Mesenchymal stem cell (in vitro differentiated cells and primary cell): ENCODE measurements at regions not wholly inside any gene's neighbourhood (a gene's known extent, or its start where the extent isn't known, plus 50 kb on each side); places are given as distances from the start of the nearest gene placed in this dataset.
"Not testable (repeated sequence)": the region's sequence is repeated elsewhere in the genome, so short reads cannot be mapped to it uniquely, and the experiment has no call there.

Experiments
- DNase-seq: peaks from one replicate; pipeline ENCODE4 v3.0.0-alpha.2; 2013
- H2AFZ ChIP-seq: one replicate; pipeline ENCODE4 v1.6.1; 2013; ENCODE audit warnings: low read depth, mild to moderate bottlenecking, control low read depth, inconsistent platforms, low read length, moderate library complexity
- H2AK5ac ChIP-seq: 2 replicates; pipeline ENCODE4 v1.6.1; 2013; ENCODE audit warnings: low read length, moderate library complexity, mild to moderate bottlenecking, inconsistent platforms; ENCODE audit not compliant: severe bottlenecking
- H2BK120ac ChIP-seq: one replicate; pipeline ENCODE4 v1.6.1; 2013; ENCODE audit warnings: low read depth, mild to moderate bottlenecking, inconsistent platforms, low read length, moderate library complexity
- H2BK12ac ChIP-seq, 2 experiments: one replicate each; pipeline ENCODE4 v1.6.1; 2013; ENCODE audit warnings: inconsistent platforms in 2 of 2, low read length in 2 of 2, mild to moderate bottlenecking in 2 of 2, moderate library complexity in 2 of 2, control low read depth in 1 of 2
- H2BK15ac ChIP-seq: one replicate; pipeline ENCODE4 v1.6.1; 2013; ENCODE audit warnings: mild to moderate bottlenecking, low read depth, inconsistent platforms; ENCODE audit not compliant: poor library complexity, severe bottlenecking
- H2BK5ac ChIP-seq: 2 replicates; pipeline ENCODE4 v1.6.1; 2013; ENCODE audit warnings: low read depth, mild to moderate bottlenecking, low read length, control low read depth, inconsistent platforms; ENCODE audit not compliant: poor library complexity, severe bottlenecking
- H3K14ac ChIP-seq, 2 experiments: one replicate each; pipeline ENCODE4 v1.6.1; 2013; ENCODE audit warnings: inconsistent platforms in 2 of 2, low read length in 2 of 2, control low read depth in 1 of 2, mild to moderate bottlenecking in 1 of 2, moderate library complexity in 1 of 2
- H3K18ac ChIP-seq, 2 experiments: one replicate each; pipeline ENCODE4 v1.6.1; 2013; ENCODE audit warnings: inconsistent platforms in 2 of 2, low read length in 2 of 2, control low read depth in 1 of 2, low read depth in 1 of 2, mild to moderate bottlenecking in 1 of 2
- H3K23ac ChIP-seq, 2 experiments: one replicate each; pipeline ENCODE4 v1.6.1; 2013; ENCODE audit warnings: inconsistent platforms in 2 of 2, low read length in 2 of 2, mild to moderate bottlenecking in 2 of 2, moderate library complexity in 2 of 2, control low read depth in 1 of 2
- H3K27ac ChIP-seq: 2 replicates; pipeline ENCODE4 v1.5.1; 2013; ENCODE audit warnings: mild to moderate bottlenecking, moderate library complexity, low read length, control low read depth, inconsistent platforms; ENCODE audit not compliant: poor library complexity, severe bottlenecking
- H3K27me3 ChIP-seq, 2 experiments: 2 replicates each; pipeline versions ENCODE4 v1.6.1 to v1.7.0; 2013; ENCODE audit warnings: low read length in 2 of 2, mild to moderate bottlenecking in 2 of 2, moderate library complexity in 2 of 2, control low read depth in 1 of 2, inconsistent platforms in 1 of 2; ENCODE audit not compliant: control insufficient read depth in 1 of 2, insufficient read depth in 1 of 2
- H3K36me3 ChIP-seq, 2 experiments: 2 replicates each; pipeline versions ENCODE4 v1.6.1 to v1.7.0; 2013; ENCODE audit warnings: low read length in 2 of 2, control low read depth in 1 of 2, inconsistent platforms in 1 of 2, low read depth in 1 of 2, mild to moderate bottlenecking in 1 of 2; ENCODE audit not compliant: insufficient read depth in 2 of 2, control insufficient read depth in 1 of 2
- H3K4ac ChIP-seq, 2 experiments: one replicate each; pipeline ENCODE4 v1.6.1; 2013; ENCODE audit warnings: inconsistent platforms in 2 of 2, low read length in 2 of 2, mild to moderate bottlenecking in 2 of 2, moderate library complexity in 2 of 2, control low read depth in 1 of 2, low read depth in 1 of 2
- H3K4me1 ChIP-seq: 2 replicates; pipeline ENCODE4 v1.6.1; 2013; ENCODE audit warnings: low read depth, low read length, control low read depth; ENCODE audit not compliant: control insufficient read depth, insufficient read depth
- H3K4me2 ChIP-seq: 2 replicates; pipeline ENCODE4 v1.6.1; 2013; ENCODE audit warnings: low read length, mild to moderate bottlenecking, inconsistent platforms; ENCODE audit not compliant: poor library complexity, severe bottlenecking
- H3K4me3 ChIP-seq, 2 experiments: 2 replicates each; pipeline versions ENCODE4 v1.5.1 to v1.7.0; 2013; ENCODE audit warnings: low read length in 2 of 2, mild to moderate bottlenecking in 2 of 2, control low read depth in 1 of 2, low read depth in 1 of 2; ENCODE audit not compliant: insufficient read depth in 1 of 2
- H3K79me1 ChIP-seq: replicated peaks from 2 replicates; pipeline ENCODE4 v1.6.1; 2013; ENCODE audit warnings: mild to moderate bottlenecking, control low read depth, low read length, inconsistent platforms; ENCODE audit not compliant: poor library complexity, severe bottlenecking
- H3K9ac ChIP-seq: 2 replicates; pipeline ENCODE4 v1.7.0; 2013; ENCODE audit warnings: mild to moderate bottlenecking, low read length, moderate library complexity
- H3K9me3 ChIP-seq: 2 replicates; pipeline ENCODE4 v1.7.0; 2013; ENCODE audit warnings: mild to moderate bottlenecking, low read length; ENCODE audit not compliant: control insufficient read depth
- H4K8ac ChIP-seq: one replicate; pipeline ENCODE4 v1.6.1; 2013; ENCODE audit warnings: inconsistent platforms, mild to moderate bottlenecking, low read length, moderate library complexity
- H4K91ac ChIP-seq: one replicate; pipeline ENCODE4 v1.6.1; 2013; ENCODE audit warnings: mild to moderate bottlenecking, low read length, inconsistent platforms
- WGBS: methylation state at CpG from one replicate; pipeline ENCODE4 v1.1.7; 2013; ENCODE audit warnings: mixed read lengths; 5-methylcytosine and 5-hydroxymethylcytosine counted together

DNA sequence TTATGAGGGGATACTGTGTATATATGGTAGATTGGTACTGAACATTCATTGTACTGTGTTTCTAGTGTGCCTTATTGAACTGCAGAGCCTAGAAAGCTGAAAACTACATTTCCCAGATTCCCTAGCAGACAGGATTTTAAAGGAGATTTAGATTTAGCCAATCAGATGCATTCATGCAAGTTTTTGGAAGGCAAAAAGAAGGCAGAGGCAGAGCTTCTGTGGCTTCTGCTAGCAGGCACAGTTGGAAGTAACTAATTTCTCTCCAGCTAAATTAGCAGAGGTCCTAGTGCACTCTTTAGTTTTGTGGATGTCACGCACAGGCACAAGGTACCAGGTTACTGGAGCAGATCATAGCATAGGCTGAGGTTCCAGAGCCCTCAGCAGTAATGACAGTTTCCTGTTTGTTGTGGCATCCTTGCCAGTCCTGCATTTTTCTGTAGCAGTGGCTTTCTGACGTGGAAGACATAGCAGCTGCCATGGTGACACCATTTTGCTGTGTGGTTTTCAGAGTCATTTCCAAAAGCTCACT is 83.7 kb upstream of the CCDC71L start:
- no peak overlapping the region for H2BK5ac ChIP-seq
- H3K4me2 ChIP-seq: no peak overlapping the region
- no peak overlapping the region for H2AK5ac ChIP-seq
- no peak for DNase-seq
- no peak overlapping the region for H3K4me3 ChIP-seq
- H2BK120ac ChIP-seq: no peak overlapping the region
- no peak overlapping the region for H3K14ac ChIP-seq
- no peak overlapping the region for H2BK15ac ChIP-seq
- 88% methylated on average over 2 of the region's 2 CpGs for WGBS
- H3K18ac ChIP-seq: no peak overlapping the region
- no peaks in the 10 kb centered on the region for H3K36me3 ChIP-seq
- H2AFZ ChIP-seq: no peak overlapping the region
- no peaks in the 10 kb centered on the region for H3K27me3 ChIP-seq
- H3K4ac ChIP-seq: no peak overlapping the region
- no peaks in the 10 kb centered on the region for H3K9me3 ChIP-seq
- no peak overlapping the region for H4K91ac ChIP-seq
- H2BK12ac ChIP-seq: peak overlapping the region in 1 of 2 experiments; percentile 40
- H3K23ac ChIP-seq: no peak overlapping the region
- H4K8ac ChIP-seq: no peak overlapping the region
- H3K4me1 ChIP-seq: no peaks in the 10 kb centered on the region
- H3K9ac ChIP-seq: no peak overlapping the region
- no peaks in the 10 kb centered on the region for H3K79me1 ChIP-seq
- no peak overlapping the region for H3K27ac ChIP-seq

GRCh38 chr7:106747301-106747700 is 86.3 kb upstream of the CCDC71L start:
- not testable (repeated sequence) for H3K4ac ChIP-seq, H2BK120ac ChIP-seq, H3K4me1 ChIP-seq, H4K91ac ChIP-seq, H3K14ac ChIP-seq, H2AK5ac ChIP-seq, H2BK5ac ChIP-seq, H2BK15ac ChIP-seq, H2AFZ ChIP-seq, H3K79me1 ChIP-seq, H3K9me3 ChIP-seq, H3K23ac ChIP-seq, DNase-seq, H3K18ac ChIP-seq, H3K36me3 ChIP-seq, H2BK12ac ChIP-seq, H4K8ac ChIP-seq, H3K4me3 ChIP-seq, H3K27ac ChIP-seq, H3K27me3 ChIP-seq, H3K4me2 ChIP-seq
- H3K9ac ChIP-seq: peak overlapping the region; percentile 44
- 98% methylated on average over 2 of the region's 2 CpGs for WGBS

DNA sequence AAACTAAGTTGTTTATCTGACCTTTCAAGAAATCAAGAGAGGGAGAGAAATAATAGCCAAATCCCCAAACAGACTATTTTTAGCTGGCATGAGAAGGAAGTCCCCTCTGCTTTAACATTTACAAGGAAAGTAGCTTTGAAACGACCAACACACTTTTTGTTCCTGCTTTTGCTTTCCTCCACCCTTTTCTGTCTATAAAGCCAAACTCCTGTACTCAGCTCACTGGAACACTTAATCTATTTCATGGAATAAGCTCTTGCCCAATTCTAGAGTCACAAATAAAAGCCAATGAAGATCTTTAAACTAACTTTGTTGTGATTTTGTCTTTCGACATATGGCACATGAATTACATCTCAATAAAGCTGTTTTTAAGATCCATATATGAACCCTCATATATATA is 86.8 kb upstream of the CCDC71L start:
- H3K4ac ChIP-seq: no peak overlapping the region
- no peak overlapping the region for H2AFZ ChIP-seq
- H2BK120ac ChIP-seq: no peak overlapping the region
- H3K79me1 ChIP-seq: no peaks in the 10 kb centered on the region
- no peaks in the 10 kb centered on the region for H3K27me3 ChIP-seq
- H4K91ac ChIP-seq: no peak overlapping the region
- no peak overlapping the region for H3K27ac ChIP-seq
- no peak overlapping the region for H3K23ac ChIP-seq
- H4K8ac ChIP-seq: no peak overlapping the region
- no peaks in the 10 kb centered on the region for H3K36me3 ChIP-seq
- no peak overlapping the region for H2AK5ac ChIP-seq
- H3K14ac ChIP-seq: no peak overlapping the region
- no peaks in the 10 kb centered on the region for H3K4me1 ChIP-seq
- H3K9ac ChIP-seq: peak overlapping the region; percentile 44
- no peak overlapping the region for H3K4me2 ChIP-seq
- DNase-seq: no peak
- 33% methylated on average over 1 of the region's 2 CpGs for WGBS
- H3K9me3 ChIP-seq: no peaks in the 10 kb centered on the region
- H2BK12ac ChIP-seq: no peak overlapping the region
- H2BK15ac ChIP-seq: no peak overlapping the region
- no peak overlapping the region for H3K4me3 ChIP-seq
- H2BK5ac ChIP-seq: no peak overlapping the region
- no peak overlapping the region for H3K18ac ChIP-seq

- Histone ChIP-seq H2BK12ac (no peak overlapping the region), H3K4me2 (no peak overlapping the region), H2BK5ac (no peak overlapping the region), H3K23ac (no peak overlapping the region), H3K27ac (no peak overlapping the region), H3K4me3 (no peak overlapping the region), H3K4ac (no peak overlapping the region), H3K9me3 (no peaks in the 10 kb centered on the region), H4K8ac (no peak overlapping the region), H3K14ac (no peak overlapping the region), H2AFZ (no peak overlapping the region), H2BK15ac (no peak overlapping the region), H3K9ac (no peak overlapping the region), H3K79me1 (no peaks in the 10 kb centered on the region), H2BK120ac (no peak overlapping the region), H4K91ac (no peak overlapping the region), H2AK5ac (no peak overlapping the region), H3K18ac (no peak overlapping the region), H3K4me1 (no peaks in the 10 kb centered on the region), H3K27me3 (no peaks in the 10 kb centered on the region), H3K36me3 (no peaks in the 10 kb centered on the region)
- no peak for DNase-seq
- WGBS: 94% methylated on average over 1 of the region's 1 CpG
Observed at GRCh38 chr7:106749165-106749564, 88.2 kb upstream of the CCDC71L start.
